Upper lobe of left lung (tissue), 6 donors: ENCODE measurements at regions not wholly inside any gene's neighbourhood (a gene's known extent, or its start where the extent isn't known, plus 50 kb on each side); places are given as distances from the start of the nearest gene placed in this dataset.
A peak's percentile ranks its signal among the peaks of the same experiment; 100 is the strongest.

ENCODE experiments used
- ATAC-seq, 2 donors: fragments of 200-7000 bp; cut with Tn5 transposase; one replicate each; pipeline ENCODE4 v1.9.1; 2022; ENCODE audit warnings: mild to moderate bottlenecking in 2 of 2, moderate library complexity in 2 of 2; ENCODE audit not compliant: low FRiP score in 2 of 2
- DNase-seq, 2 donors: peaks; one replicate each; pipeline ENCODE4 v3.0.0-alpha.2; 2019 to 2020
- H3K27ac ChIP-seq, 4 donors: fragments of 200-600 bp; sonication (generic); one replicate each; pipeline ENCODE4 v1.5.1; 2016 to 2019
- H3K27me3 ChIP-seq, 4 donors: fragments of 200-600 bp; sonication (generic); one replicate each; pipeline ENCODE4 v1.5.1; 2017 to 2019
- H3K36me3 ChIP-seq, 4 donors: fragments of 200-600 bp; sonication (generic); one replicate each; pipeline ENCODE4 v1.5.1; 2016 to 2019
- H3K4me1 ChIP-seq, 4 donors: fragments of 200-600 bp; sonication (generic); one replicate each; pipeline ENCODE4 v1.5.1; 2018 to 2019
- H3K4me3 ChIP-seq, 4 donors: fragments of 200-600 bp; sonication (generic); one replicate each; pipeline ENCODE4 v1.5.1; 2017 to 2019; ENCODE audit warnings: mild to moderate bottlenecking in 2 of 4, moderate library complexity in 1 of 4
- H3K9me3 ChIP-seq, 4 donors: fragments of 200-600 bp; sonication (generic); one replicate each; pipeline ENCODE4 v1.5.1; 2018 to 2019
- EP300 ChIP-seq, 4 donors: sonication (generic); formaldehyde crosslinking; IDR thresholded peaks; one replicate each; pipeline ENCODE4 v1.5.1; 2017; ENCODE audit warnings: antibody characterized with exemption in 4 of 4, control low read depth in 2 of 4
- POLR2A ChIP-seq, 4 donors: fragments of 450-650 bp; IDR thresholded peaks; one replicate each; pipeline ENCODE4 v1.5.1; 2016 to 2017; ENCODE audit warnings: antibody characterized with exemption in 4 of 4, mild to moderate bottlenecking in 2 of 4
- POLR2AphosphoS5 ChIP-seq, 2 donors: sonication (generic); formaldehyde crosslinking; IDR thresholded peaks; one replicate each; pipeline ENCODE4 v1.5.1; 2017; ENCODE audit warnings: antibody characterized with exemption in 2 of 2
- WGBS, 2 donors: methylation state at CpG; one replicate each; pipeline ENCODE4 v1.1.5; 2017 to 2018; 5-methylcytosine and 5-hydroxymethylcytosine counted together
- TF ChIP-seq, protein P1 (sequence below), 6 experiments: fragments of 450-650 bp in 4 of 6; fragments of 200-600 bp in 2 of 6; sonication (generic) in 2 of 6; IDR thresholded peaks; one replicate each; pipeline ENCODE4 v1.5.1; 2016 to 2019; ENCODE audit warnings: antibody characterized with exemption in 6 of 6
- donor health status: DM: no; HTN: no; CAD: no; lungs with moderate emphysema.
- donor health status: DM: no; HTN: yes; CAD: no; lungs with severe emphysema.

DNA sequence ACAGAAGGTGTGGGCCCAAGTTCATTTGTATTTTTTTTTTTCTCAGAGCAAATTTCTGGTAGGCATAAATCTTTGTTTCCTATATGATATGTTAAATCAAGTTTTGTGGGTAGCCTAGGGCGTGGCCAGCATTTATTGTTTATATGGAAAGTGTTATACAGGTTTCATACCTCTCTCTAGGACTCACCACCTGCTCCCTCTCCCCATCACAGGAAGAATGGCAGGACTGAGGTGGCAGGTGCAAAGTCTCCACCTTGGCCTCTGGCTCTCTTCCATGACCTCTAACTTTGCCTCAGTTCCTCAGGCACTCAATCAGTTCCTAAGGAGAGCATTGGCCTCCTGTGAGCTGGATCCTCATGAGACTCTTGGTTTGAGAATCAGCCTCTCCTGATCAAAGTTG lies 172.3 kb upstream of the TSC22D1 start:
- ATAC-seq = no peak
- H3K4me3 ChIP-seq = no peak overlapping the region
- WGBS, 2 donors = 75 to 96% methylated on average over 1 of the region's 1 CpG

DNA sequence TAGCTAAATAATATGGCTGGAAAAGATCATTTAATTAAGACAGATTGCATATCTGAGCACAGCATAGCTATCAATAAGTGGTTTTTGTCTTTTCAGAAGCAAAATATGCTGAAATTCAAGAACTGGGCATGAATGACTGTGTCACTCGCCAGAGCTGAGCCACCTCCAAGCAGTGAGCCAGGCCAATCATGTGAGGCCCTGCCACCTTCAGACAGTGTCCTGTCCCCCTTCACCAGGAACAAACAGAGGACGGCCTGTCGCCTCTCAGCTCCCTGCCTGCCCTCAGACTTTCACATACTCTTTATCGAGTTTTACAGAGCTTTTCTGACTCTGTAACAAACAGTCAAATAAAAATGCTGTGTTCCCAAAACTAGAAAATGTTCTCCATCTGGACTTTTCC lies 171.0 kb upstream of the TSC22D1 start:
- 57 to 58% methylated on average over 4 of the region's 4 CpGs for WGBS, 2 donors
- peak overlapping the region in 1 of 4 donors; percentile 22 for H3K27ac ChIP-seq
- no peak for DNase-seq

More for the DNA sequence above, 172.3 kb upstream of the TSC22D1 start:
- Histone ChIP-seq H3K36me3 (no peaks in the 10 kb centered on the region), H3K4me1 (no peaks in the 10 kb centered on the region), H3K9me3 (no peaks in the 10 kb centered on the region), H3K27ac (no peak overlapping the region), H3K27me3 (no peaks in the 10 kb centered on the region)
- TF ChIP-seq, protein P1, sequence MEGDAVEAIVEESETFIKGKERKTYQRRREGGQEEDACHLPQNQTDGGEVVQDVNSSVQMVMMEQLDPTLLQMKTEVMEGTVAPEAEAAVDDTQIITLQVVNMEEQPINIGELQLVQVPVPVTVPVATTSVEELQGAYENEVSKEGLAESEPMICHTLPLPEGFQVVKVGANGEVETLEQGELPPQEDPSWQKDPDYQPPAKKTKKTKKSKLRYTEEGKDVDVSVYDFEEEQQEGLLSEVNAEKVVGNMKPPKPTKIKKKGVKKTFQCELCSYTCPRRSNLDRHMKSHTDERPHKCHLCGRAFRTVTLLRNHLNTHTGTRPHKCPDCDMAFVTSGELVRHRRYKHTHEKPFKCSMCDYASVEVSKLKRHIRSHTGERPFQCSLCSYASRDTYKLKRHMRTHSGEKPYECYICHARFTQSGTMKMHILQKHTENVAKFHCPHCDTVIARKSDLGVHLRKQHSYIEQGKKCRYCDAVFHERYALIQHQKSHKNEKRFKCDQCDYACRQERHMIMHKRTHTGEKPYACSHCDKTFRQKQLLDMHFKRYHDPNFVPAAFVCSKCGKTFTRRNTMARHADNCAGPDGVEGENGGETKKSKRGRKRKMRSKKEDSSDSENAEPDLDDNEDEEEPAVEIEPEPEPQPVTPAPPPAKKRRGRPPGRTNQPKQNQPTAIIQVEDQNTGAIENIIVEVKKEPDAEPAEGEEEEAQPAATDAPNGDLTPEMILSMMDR (IDR thresholded peaks at IDR 0.05) = no peak
- TF ChIP-seq EP300 (IDR thresholded peaks at IDR 0.05) = no peak
- no peak for TF ChIP-seq POLR2A (IDR thresholded peaks at IDR 0.05)
- no peak for TF ChIP-seq POLR2AphosphoS5 (IDR thresholded peaks at IDR 0.05)
- DNase-seq = no peak

DNA sequence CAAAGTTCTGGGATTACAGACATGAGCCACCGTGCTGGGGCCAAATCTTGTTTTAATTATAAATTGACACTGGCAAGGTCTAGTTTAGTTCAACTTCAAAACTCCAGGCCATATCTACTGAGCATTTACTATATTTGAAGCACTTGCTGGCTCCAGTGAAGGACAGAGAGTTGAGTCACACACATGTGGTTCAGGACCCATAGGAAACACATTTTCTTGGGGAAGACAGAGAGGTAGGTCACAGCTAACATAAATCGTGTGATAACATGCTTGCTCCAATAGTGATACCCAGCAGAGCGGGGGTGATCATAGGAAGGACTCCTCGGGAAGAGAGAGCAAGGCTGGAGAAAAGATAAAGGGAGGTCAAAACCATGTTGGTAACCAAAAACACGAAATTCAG lies 170.6 kb upstream of the TSC22D1 start:
- DNase-seq (no peak), ATAC-seq (no peak)
- no peaks in the 10 kb centered on the region for H3K27me3 ChIP-seq
- no peaks in the 10 kb centered on the region for H3K9me3 ChIP-seq
- H3K27ac ChIP-seq = no peak overlapping the region
- H3K4me1 ChIP-seq = no peaks in the 10 kb centered on the region
- WGBS, 2 donors = 81 to 86% methylated on average over 5 of the region's 5 CpGs
- no peak overlapping the region for H3K4me3 ChIP-seq
- no peaks in the 10 kb centered on the region for H3K36me3 ChIP-seq
- TF ChIP-seq POLR2AphosphoS5 (IDR thresholded peaks at IDR 0.05) (no peak), EP300 (IDR thresholded peaks at IDR 0.05) (no peak), POLR2A (IDR thresholded peaks at IDR 0.05) (no peak)
- TF ChIP-seq, protein P1 (IDR thresholded peaks at IDR 0.05) = no peak

More for the DNA sequence above, 171.0 kb upstream of the TSC22D1 start:
- Histone ChIP-seq H3K36me3 (no peaks in the 10 kb centered on the region), H3K9me3 (no peaks in the 10 kb centered on the region), H3K27me3 (no peaks in the 10 kb centered on the region), H3K4me1 (no peaks in the 10 kb centered on the region), H3K4me3 (no peak overlapping the region)
- no peak for ATAC-seq
- no peak for TF ChIP-seq EP300 (IDR thresholded peaks at IDR 0.05)
- TF ChIP-seq, protein P1 (IDR thresholded peaks at IDR 0.05) = no peak
- no peak for TF ChIP-seq POLR2A (IDR thresholded peaks at IDR 0.05)
- TF ChIP-seq POLR2AphosphoS5 (IDR thresholded peaks at IDR 0.05) = no peak

DNA sequence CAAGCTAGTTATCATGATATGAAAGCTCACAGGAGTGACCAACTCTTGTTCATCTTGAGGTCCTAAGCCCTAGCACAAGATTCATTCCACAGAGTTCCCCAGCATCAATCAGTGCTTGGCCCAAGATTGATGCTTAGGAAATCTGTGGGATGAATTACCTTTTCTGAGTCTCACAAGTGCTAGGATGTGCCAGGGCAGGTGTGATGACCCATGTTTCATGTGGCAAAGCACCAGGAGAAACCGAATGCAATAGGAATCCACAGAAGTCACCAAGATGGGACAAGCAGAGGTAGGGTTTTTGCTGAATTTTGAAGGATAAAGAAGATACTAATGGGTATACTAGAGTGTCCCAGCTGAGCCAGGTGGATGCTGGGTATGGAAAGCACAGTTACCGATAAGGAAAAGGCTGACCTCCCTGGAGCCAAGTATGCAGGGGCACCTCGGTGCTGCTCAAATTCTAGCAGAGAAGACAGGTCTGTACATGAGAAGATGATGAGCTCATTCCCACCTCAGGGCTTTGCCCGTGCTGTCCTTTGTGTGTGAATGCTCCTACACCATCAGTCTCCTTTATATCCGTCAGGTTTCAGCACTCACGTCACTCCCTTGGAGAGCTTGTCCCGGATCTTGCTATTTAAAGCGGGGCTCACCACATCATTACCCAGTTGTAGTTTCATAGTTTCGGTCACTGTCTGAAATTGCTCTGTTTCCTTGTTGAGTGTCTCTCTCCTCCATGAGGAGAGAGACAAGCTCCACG lies 168.9 kb upstream of the TSC22D1 start:
- Histone ChIP-seq H3K4me3 (no peak overlapping the region), H3K27ac (no peak overlapping the region), H3K9me3 (no peaks in the 10 kb centered on the region), H3K27me3 (no peaks in the 10 kb centered on the region), H3K36me3 (no peaks in the 10 kb centered on the region), H3K4me1 (no peaks in the 10 kb centered on the region)
- TF ChIP-seq POLR2AphosphoS5 (IDR thresholded peaks at IDR 0.05) (no peak), EP300 (IDR thresholded peaks at IDR 0.05) (no peak), POLR2A (IDR thresholded peaks at IDR 0.05) (no peak)
- TF ChIP-seq, protein P1 (IDR thresholded peaks at IDR 0.05) = no peak
- WGBS, 2 donors = 87 to 88% methylated on average over 10 of the region's 10 CpGs
- no peak for DNase-seq
- no peak for ATAC-seq

DNA sequence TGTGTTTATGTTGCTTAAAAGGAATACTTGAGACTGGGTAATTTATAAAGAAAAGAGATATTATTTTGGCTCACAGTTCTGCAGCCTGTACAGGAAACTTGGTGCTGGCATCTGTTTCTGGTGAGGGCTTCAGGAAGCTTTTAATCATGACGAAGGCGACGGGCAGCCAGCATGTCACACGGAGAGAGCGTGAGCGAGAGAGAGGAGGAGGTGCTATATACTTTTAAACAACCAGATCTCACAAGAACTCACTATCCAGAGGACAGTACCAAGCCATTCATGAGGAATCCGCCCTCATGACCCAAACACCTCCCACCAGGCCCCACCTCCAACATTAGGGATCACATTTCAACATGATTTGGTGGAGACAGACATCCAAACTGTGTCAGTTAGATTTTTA lies 163.4 kb upstream of the TSC22D1 start:
- DNase-seq = no peak
- no peaks in the 10 kb centered on the region for H3K27me3 ChIP-seq
- H3K9me3 ChIP-seq = no peaks in the 10 kb centered on the region
- H3K36me3 ChIP-seq = no peaks in the 10 kb centered on the region
- no peak for ATAC-seq
- H3K4me1 ChIP-seq = peaks cover 0 to 1% (median 0%) of the 10 kb centered on the region in 4 donors
- H3K27ac ChIP-seq = no peak overlapping the region
- H3K4me3 ChIP-seq = no peak overlapping the region
- WGBS, 2 donors = 56 to 73% methylated on average over 7 of the region's 7 CpGs
- TF ChIP-seq POLR2AphosphoS5 (IDR thresholded peaks at IDR 0.05) (no peak), EP300 (IDR thresholded peaks at IDR 0.05) (no peak), POLR2A (IDR thresholded peaks at IDR 0.05) (no peak)
- TF ChIP-seq, protein P1 (IDR thresholded peaks at IDR 0.05) = no peak
